NCI-H2196 treated with DMSO at 0.1 percent for 48 hours (cell line): ENCODE measurements at regions not wholly inside any gene's neighbourhood (a gene's known extent, or its start where the extent isn't known, plus 50 kb on each side); places are given as distances from the start of the nearest gene placed in this dataset.

ENCODE experiments used
- DNase-seq: peaks from one replicate; lab custom pipeline; 2025; ENCODE audit not compliant: unreplicated experiment; lab: John Stamatoyannopoulos, UW

DNA sequence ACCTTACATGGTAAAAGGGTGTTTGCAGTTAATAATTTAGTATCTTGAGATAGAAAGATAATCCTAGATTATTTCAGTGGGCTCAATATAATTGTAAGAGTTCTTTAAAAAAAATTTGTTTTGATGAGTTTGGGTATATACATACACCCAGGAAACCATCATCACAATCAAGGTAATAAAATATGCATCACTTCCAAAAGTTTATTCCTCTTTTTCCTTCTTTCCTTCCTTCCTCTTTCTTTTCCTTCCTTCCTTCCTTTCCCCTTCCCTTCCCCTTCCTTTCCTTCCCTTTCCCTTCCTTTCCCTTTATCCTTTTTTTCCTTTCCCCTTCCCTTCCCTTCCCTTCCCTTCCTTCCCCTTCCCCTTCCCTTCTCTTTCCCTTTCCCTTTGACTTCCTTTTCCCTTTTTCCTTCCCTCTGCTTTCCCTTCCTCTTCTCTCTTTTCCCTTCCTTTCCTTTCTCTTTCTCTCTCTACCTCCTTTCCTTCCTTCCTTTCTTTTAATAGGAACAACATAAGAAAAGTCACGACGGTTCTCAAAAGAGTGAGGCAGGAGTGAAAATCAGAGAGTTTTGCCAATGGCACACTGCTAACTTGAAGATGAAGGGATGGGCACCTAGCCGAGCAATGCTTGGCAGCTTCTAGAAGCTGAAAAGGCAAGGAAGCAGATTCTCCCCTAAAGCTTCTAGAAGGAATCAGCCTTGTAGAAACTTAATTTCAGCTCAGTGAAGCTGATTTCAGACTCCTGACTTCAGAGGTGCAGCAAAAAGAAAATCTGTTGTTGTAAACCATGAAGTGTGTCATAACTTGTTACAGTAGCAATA, 2050.2 kb upstream of the AGA start:
- no peak for DNase-seq

DNA sequence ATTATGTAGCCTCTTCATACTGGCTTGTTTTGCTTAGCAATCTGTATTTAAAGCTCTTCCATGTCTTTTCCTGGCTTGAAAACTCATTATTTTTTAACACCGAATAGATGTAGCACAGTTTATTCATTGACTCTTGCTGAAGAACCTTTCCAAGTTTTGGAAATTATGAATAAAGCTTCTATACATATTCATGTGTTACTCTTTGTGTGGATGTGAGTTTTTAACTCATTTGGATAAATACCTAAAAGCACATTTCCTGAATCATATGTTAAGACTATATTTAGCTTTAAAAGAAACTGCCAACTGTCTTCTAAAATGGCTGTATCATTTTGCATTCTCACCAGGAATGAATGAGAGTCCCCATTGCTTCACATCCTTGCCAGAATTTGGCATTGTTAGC, 2061.7 kb upstream of the AGA start:
- DNase-seq, result no peak

DNA sequence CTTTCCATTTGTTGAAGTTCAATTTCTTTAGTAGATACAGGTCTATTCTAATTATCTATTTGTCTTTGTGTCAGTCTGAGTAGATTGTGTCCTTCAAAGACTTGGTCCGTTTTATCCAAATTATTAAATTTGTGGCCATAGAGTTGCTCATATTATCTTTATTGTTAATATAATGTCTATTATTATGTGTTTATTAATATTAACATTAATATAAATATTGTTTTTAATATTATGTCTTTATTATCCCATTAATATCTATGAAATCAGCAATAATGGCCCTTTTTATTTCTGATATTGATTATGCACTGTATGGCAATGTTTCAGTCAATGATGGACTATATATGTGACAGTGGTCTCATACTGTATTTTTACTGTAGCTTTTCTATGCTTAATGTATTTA, 2067.3 kb upstream of the AGA start:
- no peak for DNase-seq

DNA sequence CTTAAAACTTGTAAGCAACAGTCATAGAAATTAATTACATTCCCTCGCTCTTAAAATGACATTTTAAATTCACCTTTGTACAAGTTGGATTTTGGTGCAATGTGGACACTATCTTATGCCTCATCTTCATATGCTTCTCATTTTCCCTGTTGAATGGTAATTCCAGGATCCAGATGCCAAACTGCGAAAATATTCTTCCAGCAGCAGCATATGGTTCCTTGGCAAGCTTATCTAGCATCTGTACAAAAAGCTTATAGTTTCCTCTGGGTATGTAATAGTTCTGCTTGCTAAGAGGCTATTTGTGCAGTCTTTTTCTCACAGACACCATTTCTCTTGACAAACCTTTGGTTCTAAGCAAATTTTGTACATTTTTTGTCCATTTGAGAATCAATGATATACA, 2079.7 kb upstream of the AGA start:
- DNase-seq, result no peak

DNA sequence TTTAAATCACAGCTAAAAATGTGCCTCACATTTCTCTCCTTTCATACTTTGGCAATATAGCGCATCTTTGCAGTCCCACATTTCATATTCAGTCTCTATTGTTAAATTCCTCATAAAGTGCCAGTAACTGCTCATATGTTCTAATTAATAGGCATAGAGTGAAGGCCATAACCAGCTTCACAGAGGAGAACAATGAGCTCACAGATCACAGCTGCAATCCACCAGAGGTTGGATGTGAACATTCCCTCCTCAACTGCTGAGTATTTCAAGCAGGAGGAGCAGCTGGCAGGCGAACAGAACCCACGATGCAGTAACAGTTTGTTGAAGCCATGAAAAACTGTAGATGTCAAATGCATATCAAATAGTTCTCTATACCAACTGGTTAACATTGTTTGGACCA, 2088.7 kb upstream of the AGA start:
- no peak for DNase-seq

DNA sequence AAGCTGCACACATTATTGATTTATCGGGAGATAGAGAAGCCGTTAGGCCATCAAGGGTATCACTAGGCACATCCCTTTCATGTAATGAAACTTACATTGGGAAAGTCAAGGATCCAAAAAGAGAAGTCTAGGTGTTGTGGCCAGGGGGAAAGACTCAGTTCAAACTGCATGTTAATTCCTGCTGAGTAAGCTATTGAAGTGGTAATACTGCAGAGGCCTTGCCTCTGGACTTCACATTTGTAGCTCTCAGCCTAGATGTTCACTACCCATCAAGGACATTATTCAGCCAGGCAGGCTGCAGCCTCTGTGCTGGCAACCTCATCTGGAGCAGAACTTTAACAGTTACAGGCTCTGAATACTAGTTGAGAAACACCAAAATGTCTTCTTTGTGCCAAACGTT, 2094.5 kb upstream of the AGA start:
- DNase-seq, result no peak

DNA sequence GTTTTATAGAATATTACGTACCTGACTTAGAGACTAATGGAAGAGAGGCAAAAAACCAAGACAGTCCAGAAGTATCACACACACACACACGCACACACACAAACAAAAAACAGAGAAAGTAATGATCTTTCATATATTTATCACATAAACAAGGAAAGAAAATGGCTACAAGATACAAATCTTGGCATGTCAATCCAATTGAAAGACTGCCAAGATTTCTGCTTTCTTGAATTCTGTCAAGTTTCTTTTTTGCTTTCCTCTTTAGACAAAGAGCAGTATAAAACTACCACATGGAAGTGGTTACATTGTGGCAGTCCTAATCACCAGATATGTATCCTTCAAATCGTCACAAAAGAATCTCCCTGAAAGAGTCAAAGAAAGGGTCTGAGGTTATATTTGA, 2097.4 kb upstream of the AGA start:
- DNase-seq, result no peak

DNA sequence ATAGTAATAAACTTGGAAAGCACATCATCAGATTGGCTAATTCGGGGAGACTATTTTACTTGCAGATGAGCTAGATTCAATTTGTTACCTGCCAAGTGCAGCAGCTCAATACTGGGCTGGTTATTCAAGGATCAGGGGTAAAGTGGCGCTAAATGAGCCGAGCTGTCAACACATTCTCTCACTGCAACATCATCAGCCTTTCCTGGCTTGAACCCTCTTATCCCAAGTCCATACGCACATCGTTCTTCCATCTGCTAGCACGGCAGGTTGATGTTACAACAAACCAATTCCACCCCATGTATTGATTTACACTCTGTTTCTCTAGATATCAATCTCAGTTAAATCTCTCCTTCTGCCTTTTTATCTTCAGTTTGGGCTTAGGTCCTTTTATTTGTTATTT, 2101.5 kb upstream of the AGA start:
- DNase-seq, result no peak

DNA sequence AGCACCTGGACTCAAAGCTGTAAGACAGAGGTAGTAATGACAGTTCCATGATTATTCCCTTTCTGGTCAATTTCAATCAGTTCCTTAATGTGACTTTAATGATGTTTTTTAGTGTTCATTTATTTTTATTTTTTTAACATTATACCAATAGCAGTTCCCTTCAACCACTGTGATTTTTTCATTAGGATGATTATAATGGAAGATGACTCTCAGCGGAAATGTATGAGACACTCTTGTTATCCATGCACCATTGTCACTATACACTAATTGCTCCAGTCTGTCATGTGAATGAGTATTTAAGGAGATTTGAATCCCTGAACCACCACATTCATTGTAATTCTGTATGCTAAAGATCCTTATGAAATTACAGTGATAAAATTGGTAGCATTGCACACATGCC, 2102.3 kb upstream of the AGA start:
- DNase-seq, result no peak

DNA sequence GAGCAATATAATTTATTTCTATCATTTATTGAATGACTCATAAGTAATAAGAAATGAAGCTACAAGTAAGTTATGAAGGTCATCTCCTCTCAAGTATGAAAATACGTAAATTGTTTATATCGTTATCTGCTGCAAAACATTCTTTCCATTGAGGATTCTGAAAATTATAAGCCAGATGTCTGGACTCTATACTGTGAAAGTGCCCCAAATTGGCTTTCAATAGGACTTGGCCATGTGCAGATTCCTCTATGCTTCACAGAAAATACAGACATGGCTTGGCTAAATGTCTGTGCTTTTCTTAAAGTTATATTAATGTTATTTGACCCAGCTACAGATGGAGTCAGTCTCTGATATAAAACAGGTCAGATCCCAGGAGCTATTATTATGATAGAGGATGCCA, 2109.9 kb upstream of the AGA start:
- no peak for DNase-seq

DNA sequence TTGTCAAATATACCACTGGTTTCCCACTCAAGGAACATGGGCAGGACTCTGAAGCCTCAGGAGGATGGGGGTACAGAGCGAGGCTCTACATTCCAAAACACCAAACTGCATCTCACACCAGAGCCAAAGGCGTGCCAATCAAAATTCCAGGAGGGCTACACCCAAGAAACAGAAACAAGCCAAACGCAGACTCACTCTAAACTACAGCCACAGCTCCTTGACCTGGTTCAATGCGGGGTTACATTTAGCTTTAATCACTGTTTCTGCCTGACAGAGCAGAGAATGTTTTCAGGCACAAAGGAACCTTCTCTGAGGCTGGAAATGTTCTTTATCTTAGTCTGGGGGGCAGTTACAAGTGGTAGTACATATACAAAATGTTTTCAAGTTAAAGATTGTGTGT, 2121.5 kb upstream of the AGA start:
- no peak for DNase-seq

DNA sequence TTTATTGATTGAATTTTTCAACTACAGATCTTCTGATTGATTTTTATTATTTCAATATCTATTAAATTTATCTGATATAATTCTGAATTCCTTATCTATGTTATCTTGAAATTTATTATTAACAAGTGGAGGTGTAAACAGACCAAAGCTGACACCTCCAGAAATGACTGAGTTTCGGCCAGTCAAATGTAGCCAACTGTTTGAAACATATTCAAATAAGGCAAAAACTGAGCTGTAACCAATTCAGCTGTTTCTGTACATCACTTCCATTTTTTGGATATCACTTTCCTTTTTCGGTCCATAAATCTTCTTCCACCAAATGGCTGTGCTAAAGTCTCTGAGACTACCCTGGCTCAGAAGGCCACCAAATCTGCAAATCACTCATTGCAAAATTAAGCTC, 2127.3 kb upstream of the AGA start:
- no peak for DNase-seq

DNA sequence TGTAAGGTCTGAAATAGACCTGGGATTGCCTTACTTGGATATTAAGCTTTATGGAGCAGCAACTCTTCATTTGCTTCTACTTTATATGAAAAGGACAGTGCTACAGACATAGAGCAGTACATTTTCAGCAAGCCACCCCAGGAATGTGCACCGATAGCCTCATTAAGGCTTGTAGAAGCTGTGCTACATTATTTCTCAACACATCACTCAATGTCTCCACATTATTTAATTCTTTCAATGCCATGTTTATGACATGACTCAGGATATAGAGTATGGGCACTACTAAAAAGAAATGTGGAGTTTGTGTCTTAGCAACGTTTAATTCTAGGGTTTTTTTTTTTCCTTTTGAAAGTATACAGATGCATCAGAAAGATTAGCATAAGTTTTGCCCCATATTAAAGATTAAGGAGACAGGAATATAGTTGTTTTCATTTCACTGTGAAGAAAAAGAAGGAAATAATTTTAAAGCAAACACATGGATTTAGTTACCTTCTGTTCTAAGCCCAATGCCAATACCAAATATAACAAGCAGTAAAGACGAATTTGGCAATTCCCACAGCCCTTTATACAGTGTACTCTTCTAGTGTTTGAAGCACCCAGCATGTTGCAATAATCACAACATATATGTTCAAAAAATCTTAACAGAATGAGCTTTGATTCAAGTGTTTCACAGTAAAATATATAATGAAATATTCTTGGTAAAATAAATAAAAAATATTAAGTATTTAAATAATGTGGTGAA, 2140.1 kb upstream of the AGA start:
- no peak for DNase-seq

DNA sequence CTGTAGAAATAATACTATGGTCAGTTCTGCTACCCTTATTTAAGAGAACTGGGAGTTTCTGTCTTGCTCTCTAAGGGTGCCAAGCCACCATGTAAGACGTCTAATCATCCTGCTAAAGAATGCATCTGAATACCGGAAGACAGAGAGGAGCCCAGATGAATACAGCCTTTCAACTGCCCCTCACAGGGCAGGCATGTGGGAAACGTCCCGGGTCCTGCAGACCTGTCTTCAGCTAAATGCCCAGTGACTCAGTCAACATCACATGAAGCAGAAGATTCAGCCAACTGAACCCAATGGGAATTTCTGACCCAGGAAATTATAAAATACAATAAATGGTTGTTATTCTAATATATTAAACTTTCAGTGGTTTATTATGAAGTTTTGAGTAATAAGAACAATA, 2141.0 kb upstream of the AGA start:
- DNase-seq, result no peak

DNA sequence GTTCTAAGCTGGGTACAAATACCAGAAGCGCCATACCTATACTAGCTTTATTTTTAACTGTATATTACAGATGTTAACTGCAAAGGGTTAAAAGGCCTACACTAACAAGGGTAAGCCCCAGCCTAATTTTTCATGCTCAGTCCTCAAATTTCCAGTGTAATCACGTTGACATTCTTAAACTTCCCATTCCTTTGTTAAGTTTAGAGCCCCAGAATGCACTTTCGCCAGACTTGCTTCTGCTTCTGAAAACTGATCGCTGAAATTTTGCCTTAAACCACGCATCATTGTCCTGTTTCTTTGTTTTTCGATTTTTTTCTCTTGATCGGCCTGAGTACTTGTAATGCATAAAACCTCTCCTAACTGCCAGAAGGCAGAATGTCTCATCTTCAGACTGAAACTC, 2141.9 kb upstream of the AGA start:
- no peak for DNase-seq

DNA sequence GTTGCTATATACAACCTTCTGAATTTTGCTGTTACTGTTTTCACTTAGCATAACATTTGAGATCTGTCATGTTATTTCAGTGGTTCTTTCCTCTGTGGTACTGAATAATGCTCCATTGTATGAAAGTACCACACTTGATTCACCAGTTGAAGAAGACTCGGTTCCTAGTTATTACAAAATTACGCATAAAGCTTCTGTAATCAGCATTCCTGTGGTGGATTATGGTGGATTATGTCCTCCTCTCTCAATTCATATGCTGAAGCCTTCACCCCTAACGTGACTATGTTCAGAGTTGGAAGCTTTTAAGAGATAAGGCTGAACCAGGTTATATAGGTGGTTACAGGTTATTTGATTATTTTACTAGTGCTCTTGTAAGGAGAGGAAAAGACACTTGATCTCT, 2143.5 kb upstream of the AGA start:
- no peak for DNase-seq

DNA sequence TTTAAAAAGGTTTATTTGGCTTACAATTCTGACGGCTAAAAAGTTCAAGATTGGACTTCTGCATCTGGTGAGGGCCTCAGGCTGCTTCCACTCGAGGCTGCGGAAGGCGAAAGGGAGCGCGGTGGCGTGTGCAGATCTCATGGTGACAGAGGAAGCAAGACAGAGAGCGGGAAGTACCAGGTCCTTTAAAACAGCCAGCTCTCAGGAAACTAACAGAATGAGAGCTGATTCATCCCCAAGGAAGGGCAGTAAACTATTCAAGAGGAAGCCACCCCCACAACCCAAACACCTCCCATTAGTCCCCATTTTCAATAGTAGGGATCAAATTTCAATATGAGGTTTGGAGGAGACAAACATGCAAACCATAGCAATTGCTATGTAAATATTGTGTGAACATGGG, 2144.2 kb upstream of the AGA start:
- DNase-seq, result no peak

DNA sequence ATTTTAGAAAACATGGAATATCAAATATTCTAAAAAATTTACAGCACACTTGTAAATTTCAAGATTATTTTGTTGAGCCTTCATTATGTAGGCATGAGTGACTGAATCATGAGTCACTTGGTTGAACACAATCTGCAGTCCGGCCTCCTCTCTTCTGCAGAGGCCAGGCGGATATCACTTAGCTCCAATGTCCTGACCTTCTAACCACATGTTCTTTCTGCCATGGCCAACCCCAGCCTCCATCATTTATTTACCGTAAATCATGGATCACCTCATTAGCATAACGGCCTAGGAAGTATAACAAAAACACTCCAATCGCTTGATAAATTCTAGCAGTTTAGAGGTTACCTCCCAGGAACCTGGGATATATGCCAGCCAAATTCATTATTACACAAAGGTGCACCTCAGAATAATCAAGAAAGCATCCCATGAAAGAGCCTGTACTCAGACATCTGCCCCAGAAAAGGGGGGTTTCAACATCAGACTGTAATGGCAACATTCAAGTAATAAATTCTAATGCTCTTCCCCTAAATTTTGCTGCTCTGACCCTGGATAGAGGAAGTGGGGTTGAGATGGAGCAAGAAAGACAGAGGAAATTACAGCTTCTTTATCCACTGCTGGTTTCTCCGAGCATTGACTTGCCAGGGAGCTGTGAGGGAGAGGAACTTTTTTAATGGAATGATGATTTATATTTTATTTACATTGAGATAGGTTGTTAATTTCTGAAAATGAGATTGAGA, 2153.6 kb upstream of the AGA start:
- no peak for DNase-seq

DNA sequence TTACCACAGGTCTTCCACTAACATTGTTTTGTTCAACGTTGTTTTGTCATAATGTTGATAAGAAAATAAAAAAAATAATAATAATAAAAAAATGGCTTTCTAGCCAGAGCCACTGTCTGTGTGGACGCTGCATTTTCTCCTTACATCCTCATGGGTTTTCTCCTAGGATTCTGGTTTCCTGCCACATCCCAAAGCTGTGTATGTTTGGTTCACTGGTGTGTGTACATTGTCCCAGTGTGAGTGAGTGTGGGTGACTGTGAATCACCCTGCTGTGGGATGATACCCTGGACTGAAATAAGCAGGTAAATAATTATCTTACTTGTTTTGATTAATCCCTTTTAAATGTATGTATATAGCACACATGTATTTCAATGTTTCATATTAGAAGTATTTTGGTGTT, 2154.4 kb upstream of the AGA start:
- no peak for DNase-seq

DNA sequence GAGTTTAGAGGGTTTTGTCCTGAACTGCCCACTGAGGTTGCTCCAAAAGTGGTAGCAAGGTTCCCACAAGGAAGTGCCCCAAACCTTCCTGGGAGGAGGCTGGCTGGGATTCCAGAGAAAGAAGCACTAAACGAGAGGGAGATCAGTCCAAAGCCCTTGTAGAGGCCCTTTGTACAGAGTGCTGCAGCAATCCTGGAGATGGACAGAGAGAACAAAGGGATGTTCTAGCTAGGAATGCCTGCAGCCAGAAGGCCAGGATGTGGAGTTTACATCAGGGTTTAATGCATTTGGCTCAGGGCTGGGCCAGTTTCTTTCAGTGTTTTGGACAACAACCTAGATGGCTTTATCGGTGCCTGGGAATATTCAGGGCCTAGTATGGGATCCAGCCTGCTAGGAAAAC, 2155.1 kb upstream of the AGA start:
- DNase-seq, result no peak

DNA sequence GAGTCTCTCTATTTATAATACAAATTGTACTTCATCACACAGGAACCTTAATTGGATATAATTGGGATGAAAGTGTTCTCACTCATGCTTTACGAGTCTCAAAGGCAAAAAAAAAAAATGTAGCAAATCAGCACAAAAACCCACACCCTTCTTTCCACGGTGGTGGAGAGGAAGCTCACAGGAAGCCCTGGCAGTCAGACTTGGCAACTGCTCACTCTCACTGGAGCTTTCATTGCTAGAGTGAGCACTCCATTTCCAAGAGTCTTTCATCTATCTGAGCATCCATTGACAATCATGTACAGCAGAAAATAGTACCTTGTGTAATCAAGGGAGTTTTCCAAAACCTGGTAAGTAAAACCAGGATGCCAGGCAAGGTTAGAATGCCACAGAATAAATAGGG, 2159.4 kb upstream of the AGA start:
- DNase-seq, result no peak

DNA sequence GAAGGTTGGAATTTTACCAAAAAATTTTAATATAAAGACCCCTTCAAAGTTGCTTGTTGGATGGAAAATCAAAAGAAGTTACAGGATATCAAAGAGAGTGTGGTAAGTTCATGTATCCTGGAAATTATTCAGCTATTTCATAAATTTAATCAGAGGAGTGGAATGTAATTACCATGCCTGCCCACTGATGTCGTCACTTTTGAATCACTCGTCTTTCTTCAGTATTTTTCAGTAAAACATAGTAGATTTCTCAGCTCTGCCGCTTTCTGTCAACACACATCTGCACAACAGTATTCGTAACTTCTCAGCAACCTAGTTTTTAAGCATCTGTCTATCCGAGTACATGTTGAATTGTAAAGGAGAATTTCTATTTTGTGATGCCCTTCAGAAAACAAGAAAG, 2163.0 kb upstream of the AGA start:
- no peak for DNase-seq
